ENCODE measurements at regions not wholly inside any gene's neighbourhood (a gene's known extent, or its start where the extent isn't known, plus 50 kb on each side); places are given as distances from the start of the nearest gene placed in this dataset.

DNA sequence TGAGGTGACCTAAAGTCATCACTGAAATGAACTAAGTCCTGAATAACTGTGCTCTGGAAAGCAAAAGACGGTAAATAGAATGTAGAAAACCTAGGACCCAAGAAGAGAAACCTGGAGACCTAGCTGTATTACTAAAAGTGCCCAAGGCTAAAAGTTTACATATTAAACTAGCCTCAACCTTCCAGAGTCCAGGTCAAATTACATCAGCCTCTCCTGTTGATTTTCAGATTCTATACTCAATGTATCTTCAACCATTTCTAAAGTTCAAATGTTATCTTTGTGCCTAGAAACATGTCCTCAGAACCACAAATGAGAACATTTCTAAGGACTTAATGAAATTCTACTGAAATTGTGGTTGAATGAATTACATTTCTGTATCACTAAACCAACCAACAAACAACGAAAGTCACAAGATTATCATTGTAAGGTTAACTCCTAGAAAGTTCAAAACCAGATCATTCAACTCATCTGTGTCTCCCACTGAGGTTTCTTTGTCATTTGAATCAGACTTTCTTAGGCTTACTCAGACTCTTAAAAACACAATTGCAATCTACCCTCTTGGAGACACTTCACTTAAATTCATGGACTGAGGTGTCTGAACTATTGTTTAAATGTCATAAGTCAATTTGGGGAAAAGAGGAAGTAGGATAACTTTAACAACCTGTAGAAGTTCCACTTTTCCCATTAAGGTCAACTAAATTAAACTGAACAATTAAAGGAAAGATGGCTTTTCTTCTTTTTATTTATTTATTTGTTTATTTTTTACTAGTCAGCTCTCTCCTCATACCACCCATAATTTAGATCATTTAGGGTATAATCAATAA is 207.7 kb downstream of the BARHL2 start:
- Histone ChIP-seq H3K27ac (no peak overlapping the region), H3K4me3 (no peak overlapping the region), H3K36me3 (replicated peaks in 1 of 2) (no peaks in the 10 kb centered on the region), H3K9me3 (replicated peaks in 1 of 3) (no peaks in the 10 kb centered on the region), H3K27me3 (no peaks in the 10 kb centered on the region), H3K4me1 (replicated peaks in 1 of 2) (no peaks in the 10 kb centered on the region)
- intact Hi-C loops (cut with DNase I): no loop called here
- TF ChIP-seq, protein P1, sequence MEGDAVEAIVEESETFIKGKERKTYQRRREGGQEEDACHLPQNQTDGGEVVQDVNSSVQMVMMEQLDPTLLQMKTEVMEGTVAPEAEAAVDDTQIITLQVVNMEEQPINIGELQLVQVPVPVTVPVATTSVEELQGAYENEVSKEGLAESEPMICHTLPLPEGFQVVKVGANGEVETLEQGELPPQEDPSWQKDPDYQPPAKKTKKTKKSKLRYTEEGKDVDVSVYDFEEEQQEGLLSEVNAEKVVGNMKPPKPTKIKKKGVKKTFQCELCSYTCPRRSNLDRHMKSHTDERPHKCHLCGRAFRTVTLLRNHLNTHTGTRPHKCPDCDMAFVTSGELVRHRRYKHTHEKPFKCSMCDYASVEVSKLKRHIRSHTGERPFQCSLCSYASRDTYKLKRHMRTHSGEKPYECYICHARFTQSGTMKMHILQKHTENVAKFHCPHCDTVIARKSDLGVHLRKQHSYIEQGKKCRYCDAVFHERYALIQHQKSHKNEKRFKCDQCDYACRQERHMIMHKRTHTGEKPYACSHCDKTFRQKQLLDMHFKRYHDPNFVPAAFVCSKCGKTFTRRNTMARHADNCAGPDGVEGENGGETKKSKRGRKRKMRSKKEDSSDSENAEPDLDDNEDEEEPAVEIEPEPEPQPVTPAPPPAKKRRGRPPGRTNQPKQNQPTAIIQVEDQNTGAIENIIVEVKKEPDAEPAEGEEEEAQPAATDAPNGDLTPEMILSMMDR (IDR thresholded peaks at IDR 0.05): no peak
- TF ChIP-seq POLR2A (IDR thresholded peaks at IDR 0.05): no peak
- 67 to 74% (median 69%) methylated on average over 2 of the region's 2 CpGs for WGBS, 4 donors
- DNase-seq: no peak

DNA sequence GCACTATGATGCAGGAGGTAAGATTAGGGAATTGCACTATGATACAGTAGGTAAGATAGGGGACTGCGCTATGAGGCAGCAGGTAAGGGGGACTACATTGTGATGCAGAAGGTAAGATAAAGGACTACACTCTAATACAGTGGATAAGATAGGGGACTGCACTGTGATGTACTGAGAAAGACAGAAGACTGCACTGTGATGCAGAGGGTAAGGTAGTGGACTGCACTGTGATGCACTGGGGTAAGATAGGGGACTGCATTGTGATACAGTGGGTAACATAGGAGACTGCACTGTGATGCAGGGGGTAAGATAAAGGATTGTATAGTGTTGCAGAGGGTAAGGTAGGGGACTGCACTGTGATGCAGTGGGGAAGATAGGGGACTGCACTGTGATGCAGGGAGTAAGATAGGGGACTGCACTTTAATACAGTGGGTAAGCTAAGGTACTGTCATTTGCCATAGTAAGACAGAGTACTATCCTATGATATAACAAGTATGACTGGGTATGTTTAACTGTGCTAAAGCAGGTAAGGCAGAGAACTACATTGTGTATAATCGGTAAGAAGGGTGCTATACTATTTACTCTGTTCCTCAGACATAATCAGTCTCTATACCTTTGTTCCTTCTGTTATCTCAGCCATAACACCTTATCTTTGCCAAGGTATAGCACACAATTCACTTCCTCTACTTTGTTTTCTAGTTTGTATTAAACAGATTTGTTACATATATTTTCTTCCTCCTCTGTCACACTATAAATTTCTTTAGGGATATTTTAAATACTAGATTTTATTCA is 208.5 kb downstream of the BARHL2 start:
- Histone ChIP-seq H3K4me1 (replicated peaks in 1 of 2) (no peaks in the 10 kb centered on the region), H3K36me3 (replicated peaks in 1 of 2) (no peaks in the 10 kb centered on the region), H3K27ac (no peak overlapping the region), H3K9me3 (replicated peaks in 1 of 3) (no peaks in the 10 kb centered on the region), H3K27me3 (no peaks in the 10 kb centered on the region), H3K4me3 (no peak overlapping the region)
- intact Hi-C loops (cut with DNase I): no loop called here
- TF ChIP-seq, protein P1 (IDR thresholded peaks at IDR 0.05): no peak
- no peak for TF ChIP-seq POLR2A (IDR thresholded peaks at IDR 0.05)
- 59 to 77% (median 71%) methylated on average over 2 of the region's 2 CpGs for WGBS, 4 donors
- no peak for DNase-seq

DNA sequence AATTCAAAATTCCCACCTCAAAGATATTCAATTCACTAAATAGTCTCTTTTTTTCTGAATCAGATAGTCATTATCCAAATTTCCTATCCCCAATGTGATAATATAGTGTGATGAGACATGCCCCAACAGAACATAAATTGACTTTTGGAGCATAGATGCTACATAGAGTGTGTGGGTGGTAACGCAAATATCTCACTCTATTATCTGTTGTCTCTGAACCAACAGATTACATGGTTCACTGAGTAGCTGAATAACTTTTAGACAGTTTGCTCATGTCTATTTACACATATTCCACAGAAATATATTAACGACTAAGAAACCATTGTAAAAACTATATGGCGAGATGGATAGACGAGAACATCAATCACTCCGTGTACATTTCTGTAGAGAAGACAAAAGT is 209.9 kb downstream of the BARHL2 start:
- intact Hi-C loops (cut with DNase I): no loop called here
- Histone ChIP-seq H3K4me1 (replicated peaks in 1 of 2) (no peaks in the 10 kb centered on the region), H3K27me3 (no peaks in the 10 kb centered on the region), H3K36me3 (replicated peaks in 1 of 2) (no peaks in the 10 kb centered on the region), H3K4me3 (no peak overlapping the region), H3K9me3 (replicated peaks in 1 of 3) (no peaks in the 10 kb centered on the region), H3K27ac (no peak overlapping the region)
- TF ChIP-seq, protein P1 (IDR thresholded peaks at IDR 0.05): no peak
- no peak for DNase-seq
- WGBS, 4 donors: 57 to 78% (median 73%) methylated on average over 5 of the region's 5 CpGs

DNA sequence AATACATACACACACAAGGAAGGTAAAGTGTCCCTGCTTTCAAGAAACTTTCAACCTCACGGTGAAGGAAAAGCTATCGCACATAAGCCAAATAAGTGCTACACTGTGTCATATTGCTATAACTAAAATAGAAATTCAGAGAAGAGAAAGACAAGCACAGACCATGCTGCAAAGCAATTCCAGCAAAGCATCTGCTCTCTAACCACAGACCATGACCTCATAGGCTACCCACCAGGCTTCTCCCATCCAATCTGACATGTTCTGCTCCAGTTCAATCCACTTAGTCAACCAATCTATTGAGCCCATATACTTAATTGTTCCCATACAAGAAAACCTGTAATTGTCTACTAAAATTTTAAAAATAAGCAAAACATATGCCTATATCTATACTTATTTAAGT is 211.3 kb downstream of the BARHL2 start:
- Histone ChIP-seq H3K36me3 (replicated peaks in 1 of 2) (no peaks in the 10 kb centered on the region), H3K4me3 (no peak overlapping the region), H3K27me3 (no peaks in the 10 kb centered on the region), H3K27ac (no peak overlapping the region), H3K9me3 (replicated peaks in 1 of 3) (no peaks in the 10 kb centered on the region), H3K4me1 (replicated peaks in 1 of 2) (no peaks in the 10 kb centered on the region)
- no peak for DNase-seq
- TF ChIP-seq, protein P1 (IDR thresholded peaks at IDR 0.05): no peak
- no peak for TF ChIP-seq POLR2A (IDR thresholded peaks at IDR 0.05)
- whole genome bisulfite sequencing, 4 donors: 93 to 96% (median 94%) methylated on average over 2 of the region's 2 CpGs
- intact Hi-C loops (cut with DNase I): no loop called here

All from adrenal gland (tissue), 9 donors.